HL-60 (cell line): ENCODE measurements at regions not wholly inside any gene's neighbourhood (a gene's known extent, or its start where the extent isn't known, plus 50 kb on each side); places are given as distances from the start of the nearest gene placed in this dataset.
"Not testable (repeated sequence)": the region's sequence is repeated elsewhere in the genome, so short reads cannot be mapped to it uniquely, and the experiment has no call there.

Experiments
- DNase-seq, 2 experiments: peaks; one replicate each; pipeline ENCODE4 v3.0.0-alpha.2; 2010 to 2020; ENCODE audit warnings: low read depth in 1 of 2, low spot score in 1 of 2
- H3K27ac ChIP-seq: fragments of 250-450 bp; sonication (Bioruptor Pico); replicated peaks from 2 replicates; pipeline ENCODE4 v1.5.1; 2020; ENCODE audit warnings: mild to moderate bottlenecking, moderate library complexity
- H3K27me3 ChIP-seq: fragments of 250-450 bp; sonication (Bioruptor Pico); 2 replicates; pipeline ENCODE4 v1.5.1; 2021; ENCODE audit warnings: mild to moderate bottlenecking, moderate library complexity; ENCODE audit not compliant: insufficient read depth, poor library complexity, severe bottlenecking
- H3K4me3 ChIP-seq: replicated peaks from 2 replicates; pipeline ENCODE4 v1.5.1; 2011; ENCODE audit warnings: mild to moderate bottlenecking, control low read depth, low read length; ENCODE audit not compliant: insufficient read depth
- GABPA ChIP-seq: IDR thresholded peaks from 2 replicates; pipeline ENCODE4 v1.6.1; 2012; ENCODE audit warnings: low read depth
- POLR2AphosphoS5 ChIP-seq: IDR thresholded peaks from 2 replicates; pipeline ENCODE4 v1.6.1; 2012; ENCODE audit warnings: low read depth
- SPI1 ChIP-seq: IDR thresholded peaks from 2 replicates; pipeline ENCODE4 v1.6.1; 2012; ENCODE audit warnings: low read depth, mild to moderate bottlenecking, borderline replicate concordance
- TF ChIP-seq, protein P1 (sequence below): IDR thresholded peaks from 2 replicates; pipeline ENCODE4 v1.6.1; 2012; ENCODE audit warnings: low read depth; ENCODE audit not compliant: insufficient replicate concordance
- TF ChIP-seq, protein P2 (sequence below): IDR thresholded peaks from one replicate; pipeline ENCODE4 v1.5.1; 2011; ENCODE audit warnings: low read length, control low read depth, inconsistent platforms; ENCODE audit not compliant: insufficient read depth

DNA sequence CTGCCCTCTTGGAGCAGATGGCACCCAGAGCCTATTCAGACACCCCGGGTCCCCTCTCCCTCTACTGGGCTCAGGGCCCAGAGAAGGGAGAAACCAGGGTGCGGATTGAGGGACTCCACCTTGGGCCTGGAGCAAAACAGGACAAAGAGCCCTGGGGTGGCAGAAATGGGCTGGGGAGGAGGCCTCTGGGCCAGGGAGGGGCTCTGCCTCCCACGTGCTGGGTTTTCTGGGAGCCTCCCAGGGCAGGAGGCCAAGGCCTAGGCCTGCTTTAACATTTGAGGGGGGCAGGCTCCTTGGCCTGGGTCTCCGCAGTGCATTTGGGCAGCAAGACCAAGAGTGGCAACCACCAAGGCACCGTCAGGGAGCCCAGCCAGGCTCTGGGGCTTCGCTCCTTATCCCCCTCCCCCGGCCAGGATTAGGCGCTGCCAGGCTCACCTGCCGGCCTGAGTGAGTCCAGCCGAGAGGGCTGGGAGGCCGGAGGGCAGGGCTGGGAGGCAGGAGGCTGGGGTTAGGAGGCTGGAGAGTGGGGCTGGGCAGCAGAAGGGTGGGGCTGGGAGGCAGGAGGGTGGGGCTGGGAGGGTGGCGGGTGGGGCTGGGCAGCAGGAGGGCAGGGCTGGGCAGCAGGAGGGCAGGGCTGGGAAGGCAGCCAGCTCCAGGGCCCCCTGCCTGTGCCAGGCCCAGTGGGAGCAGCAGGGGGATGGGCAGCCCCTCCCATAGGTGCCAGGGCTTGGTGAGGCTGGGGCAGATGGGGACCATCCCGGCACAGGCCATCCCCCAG is 101.8 kb upstream of the EIF5 start:
- H3K27ac ChIP-seq, result no peak overlapping the region

DNA sequence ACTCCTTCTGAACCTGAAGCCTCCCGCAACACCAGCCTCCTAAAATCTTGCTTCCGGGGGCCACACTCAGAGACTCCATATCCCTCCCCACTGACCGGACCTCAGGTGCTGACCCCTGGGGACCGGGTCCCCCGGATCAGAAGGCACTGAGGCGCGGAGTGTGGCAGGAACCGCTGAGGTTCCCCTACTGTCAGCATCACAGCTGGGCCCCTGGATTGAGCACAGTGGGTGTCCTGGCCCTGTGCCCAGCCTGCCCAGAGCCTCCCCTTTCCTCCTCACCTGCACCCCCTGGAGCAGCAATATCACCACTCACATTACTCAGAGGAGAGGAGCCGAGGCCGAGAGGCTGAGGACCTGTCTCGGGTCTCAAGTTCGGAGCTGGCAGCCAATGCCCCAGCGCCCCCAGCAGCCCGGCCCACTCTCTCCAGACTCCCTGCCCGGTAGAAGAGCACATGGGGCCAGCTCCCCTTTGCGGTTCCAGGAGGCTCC is 101.2 kb upstream of the EIF5 start:
- no peak for DNase-seq
- Histone ChIP-seq H3K27me3 (peaks cover 2% of the 10 kb centered on the region), H3K4me3 (no peak overlapping the region), H3K27ac (no peak overlapping the region)
- TF ChIP-seq SPI1, result no peak
- no peak for TF ChIP-seq POLR2AphosphoS5
- TF ChIP-seq, protein P1, sequence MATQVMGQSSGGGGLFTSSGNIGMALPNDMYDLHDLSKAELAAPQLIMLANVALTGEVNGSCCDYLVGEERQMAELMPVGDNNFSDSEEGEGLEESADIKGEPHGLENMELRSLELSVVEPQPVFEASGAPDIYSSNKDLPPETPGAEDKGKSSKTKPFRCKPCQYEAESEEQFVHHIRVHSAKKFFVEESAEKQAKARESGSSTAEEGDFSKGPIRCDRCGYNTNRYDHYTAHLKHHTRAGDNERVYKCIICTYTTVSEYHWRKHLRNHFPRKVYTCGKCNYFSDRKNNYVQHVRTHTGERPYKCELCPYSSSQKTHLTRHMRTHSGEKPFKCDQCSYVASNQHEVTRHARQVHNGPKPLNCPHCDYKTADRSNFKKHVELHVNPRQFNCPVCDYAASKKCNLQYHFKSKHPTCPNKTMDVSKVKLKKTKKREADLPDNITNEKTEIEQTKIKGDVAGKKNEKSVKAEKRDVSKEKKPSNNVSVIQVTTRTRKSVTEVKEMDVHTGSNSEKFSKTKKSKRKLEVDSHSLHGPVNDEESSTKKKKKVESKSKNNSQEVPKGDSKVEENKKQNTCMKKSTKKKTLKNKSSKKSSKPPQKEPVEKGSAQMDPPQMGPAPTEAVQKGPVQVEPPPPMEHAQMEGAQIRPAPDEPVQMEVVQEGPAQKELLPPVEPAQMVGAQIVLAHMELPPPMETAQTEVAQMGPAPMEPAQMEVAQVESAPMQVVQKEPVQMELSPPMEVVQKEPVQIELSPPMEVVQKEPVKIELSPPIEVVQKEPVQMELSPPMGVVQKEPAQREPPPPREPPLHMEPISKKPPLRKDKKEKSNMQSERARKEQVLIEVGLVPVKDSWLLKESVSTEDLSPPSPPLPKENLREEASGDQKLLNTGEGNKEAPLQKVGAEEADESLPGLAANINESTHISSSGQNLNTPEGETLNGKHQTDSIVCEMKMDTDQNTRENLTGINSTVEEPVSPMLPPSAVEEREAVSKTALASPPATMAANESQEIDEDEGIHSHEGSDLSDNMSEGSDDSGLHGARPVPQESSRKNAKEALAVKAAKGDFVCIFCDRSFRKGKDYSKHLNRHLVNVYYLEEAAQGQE, result no peak
- TF ChIP-seq, protein P2, sequence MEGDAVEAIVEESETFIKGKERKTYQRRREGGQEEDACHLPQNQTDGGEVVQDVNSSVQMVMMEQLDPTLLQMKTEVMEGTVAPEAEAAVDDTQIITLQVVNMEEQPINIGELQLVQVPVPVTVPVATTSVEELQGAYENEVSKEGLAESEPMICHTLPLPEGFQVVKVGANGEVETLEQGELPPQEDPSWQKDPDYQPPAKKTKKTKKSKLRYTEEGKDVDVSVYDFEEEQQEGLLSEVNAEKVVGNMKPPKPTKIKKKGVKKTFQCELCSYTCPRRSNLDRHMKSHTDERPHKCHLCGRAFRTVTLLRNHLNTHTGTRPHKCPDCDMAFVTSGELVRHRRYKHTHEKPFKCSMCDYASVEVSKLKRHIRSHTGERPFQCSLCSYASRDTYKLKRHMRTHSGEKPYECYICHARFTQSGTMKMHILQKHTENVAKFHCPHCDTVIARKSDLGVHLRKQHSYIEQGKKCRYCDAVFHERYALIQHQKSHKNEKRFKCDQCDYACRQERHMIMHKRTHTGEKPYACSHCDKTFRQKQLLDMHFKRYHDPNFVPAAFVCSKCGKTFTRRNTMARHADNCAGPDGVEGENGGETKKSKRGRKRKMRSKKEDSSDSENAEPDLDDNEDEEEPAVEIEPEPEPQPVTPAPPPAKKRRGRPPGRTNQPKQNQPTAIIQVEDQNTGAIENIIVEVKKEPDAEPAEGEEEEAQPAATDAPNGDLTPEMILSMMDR, result no peak
- TF ChIP-seq GABPA, result no peak

More for the DNA sequence above, 101.8 kb upstream of the EIF5 start:
- Histone ChIP-seq H3K27me3 (peaks cover 2% of the 10 kb centered on the region), H3K4me3 (no peak overlapping the region)
- no peak for DNase-seq
- no peak for TF ChIP-seq SPI1
- no peak for TF ChIP-seq POLR2AphosphoS5
- TF ChIP-seq, protein P1, result no peak
- TF ChIP-seq, protein P2, result no peak
- TF ChIP-seq GABPA, result no peak

DNA sequence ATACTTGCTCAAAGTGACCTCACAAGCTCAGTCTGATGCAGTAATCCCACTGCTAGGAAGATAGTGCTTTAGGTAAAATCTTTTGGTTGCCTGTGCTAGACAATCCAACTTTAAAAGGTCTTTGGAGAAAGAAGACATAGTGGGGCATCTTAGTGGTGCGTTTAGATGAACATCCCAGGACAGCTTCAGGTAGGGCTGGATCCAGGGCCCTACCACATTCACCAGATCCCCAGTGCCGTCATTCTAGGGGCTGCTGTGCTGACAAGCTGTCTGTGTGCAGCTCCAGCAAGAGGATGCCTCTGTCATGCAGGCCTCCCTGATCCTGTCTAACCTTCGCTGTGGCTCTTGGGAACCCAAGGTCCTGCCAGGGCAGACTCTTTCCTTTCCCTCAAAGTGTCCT is 100.7 kb upstream of the EIF5 start:
- no peak for DNase-seq
- no peak for TF ChIP-seq POLR2AphosphoS5
- TF ChIP-seq, protein P1, result no peak
- TF ChIP-seq, protein P2, result no peak
- no peak for TF ChIP-seq SPI1
- no peak for TF ChIP-seq GABPA
- Histone ChIP-seq H3K27ac (no peak overlapping the region), H3K27me3 (peaks cover 2% of the 10 kb centered on the region), H3K4me3 (no peak overlapping the region)

DNA sequence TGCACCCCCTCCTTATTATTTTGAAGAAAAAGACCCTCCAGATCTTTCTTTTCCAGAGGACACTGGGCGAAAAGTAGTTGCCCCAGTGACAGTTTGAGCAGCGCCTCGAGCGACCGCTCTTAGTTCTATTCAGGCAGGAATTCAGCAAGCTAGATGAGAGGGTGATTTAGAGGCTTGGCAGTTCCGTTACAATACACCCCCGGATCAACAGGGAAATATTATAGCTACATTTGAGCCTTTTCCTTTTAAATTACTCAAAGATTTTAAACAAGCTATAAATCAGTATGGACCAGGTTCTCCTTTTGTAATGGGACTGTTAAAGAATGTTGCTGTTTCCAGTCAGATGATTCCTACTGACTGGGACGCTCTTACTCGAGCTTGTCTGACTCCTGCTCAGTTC is 99.2 kb upstream of the EIF5 start:
- not testable (repeated sequence) for H3K27me3 ChIP-seq, H3K4me3 ChIP-seq, H3K27ac ChIP-seq, DNase-seq

DNA sequence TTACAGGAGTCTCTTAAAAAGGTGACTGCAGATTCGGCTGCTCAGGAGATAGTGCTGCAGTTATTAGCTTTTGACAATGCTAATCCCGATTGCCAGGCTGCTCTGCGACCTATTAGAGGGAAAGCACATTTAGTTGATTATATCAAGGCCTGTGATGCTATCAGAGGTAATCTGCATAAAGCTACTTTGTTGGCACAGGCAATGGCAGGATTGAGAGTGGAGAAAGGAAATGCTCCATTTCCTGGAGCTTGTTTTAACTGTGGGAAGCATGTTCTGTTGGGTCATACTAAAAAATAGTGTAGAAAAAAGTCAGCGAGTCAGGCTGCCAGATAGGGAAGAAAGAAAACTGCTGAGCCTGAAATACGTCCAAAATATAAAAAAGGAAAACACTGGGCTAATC is 98.5 kb upstream of the EIF5 start:
- not testable (repeated sequence) for H3K27me3 ChIP-seq, H3K4me3 ChIP-seq, DNase-seq, H3K27ac ChIP-seq
